ENCODE measurements at regions not wholly inside any gene's neighbourhood (a gene's known extent, or its start where the extent isn't known, plus 50 kb on each side); places are given as distances from the start of the nearest gene placed in this dataset.
"Not testable (repeated sequence)": the region's sequence is repeated elsewhere in the genome, so short reads cannot be mapped to it uniquely, and the experiment has no call there.

DNA sequence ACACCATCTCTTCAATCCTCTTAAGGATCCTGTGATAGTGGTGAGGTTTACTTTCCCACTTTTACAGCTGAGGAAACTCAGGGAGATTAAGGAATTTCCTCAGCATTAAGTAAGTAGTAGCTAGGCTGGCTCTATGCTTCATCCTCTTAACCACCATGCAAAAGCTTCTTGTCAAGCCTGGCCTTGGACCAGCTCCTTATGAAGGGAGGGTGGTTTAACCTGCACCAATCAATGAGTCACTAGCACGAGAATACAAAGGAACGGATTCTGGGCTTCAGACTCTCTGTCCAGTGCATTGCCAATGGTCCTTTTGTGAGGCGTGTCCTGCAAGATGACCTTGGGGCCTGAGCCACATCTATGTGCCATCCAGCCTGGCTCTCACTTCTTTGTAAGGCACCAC is 202.0 kb upstream of the CFAP20DC start:
- CTCF ChIA-PET: no interaction called here
- POLR2A ChIA-PET: no interaction called here

DNA sequence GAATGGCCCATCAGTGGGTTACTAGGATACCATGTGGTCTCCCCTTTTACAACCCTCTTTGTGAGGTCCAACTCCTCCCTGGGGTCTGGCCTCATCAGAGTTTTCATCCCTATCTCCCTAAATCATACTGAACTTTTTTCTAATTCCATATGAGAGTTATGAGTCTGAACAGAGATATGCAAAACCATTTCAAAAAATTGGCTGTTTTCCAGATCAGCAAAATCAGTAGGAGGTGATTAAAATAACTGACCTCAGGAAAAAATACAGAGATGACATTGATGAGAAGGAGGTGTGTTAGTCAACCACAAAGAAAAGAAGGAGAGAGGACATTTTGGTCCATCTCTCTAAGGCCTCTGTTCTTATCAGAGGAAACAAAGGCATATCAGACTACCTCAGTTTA is 200.8 kb upstream of the CFAP20DC start:
- ChIA-PET POLR2A (no interaction called here), CTCF (interaction anchor here (1.0 kb wide), 1 partner anchor 10 kb away, joined by 3 read pairs; no protein-coding TSS in a partner anchor)

DNA sequence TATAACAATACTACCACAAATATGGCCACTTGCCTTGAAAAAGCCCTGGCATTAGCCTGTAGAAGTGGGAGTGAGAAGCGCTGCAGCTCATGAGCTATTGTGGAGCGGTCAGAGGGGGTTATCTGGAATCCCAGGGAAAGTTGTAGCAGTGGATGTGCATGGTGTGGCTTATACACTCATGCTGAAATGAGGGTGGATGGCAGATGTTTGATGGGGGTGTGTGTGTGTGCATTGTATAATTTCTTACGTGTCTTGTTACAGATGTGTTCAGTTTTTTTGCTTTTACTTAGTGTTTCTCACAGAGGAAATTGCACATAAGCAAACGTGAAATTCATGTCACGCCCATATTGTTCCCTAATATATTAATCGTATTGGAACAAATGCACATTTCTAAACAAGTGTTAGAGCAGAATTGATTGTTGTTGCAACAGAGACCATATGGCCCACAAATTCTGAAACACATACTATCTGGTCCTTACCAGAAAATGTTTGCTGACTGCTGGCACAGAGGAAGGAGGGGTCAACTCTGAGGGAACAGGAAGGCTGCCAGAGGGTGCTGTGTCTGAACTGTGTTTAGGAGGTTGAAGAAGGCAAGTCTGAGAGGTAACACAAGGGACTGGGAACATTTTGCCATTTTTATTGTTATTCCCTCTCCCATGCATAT is 200.0 kb upstream of the CFAP20DC start:
- ChIA-PET CTCF (no interaction called here), POLR2A (no interaction called here)

DNA sequence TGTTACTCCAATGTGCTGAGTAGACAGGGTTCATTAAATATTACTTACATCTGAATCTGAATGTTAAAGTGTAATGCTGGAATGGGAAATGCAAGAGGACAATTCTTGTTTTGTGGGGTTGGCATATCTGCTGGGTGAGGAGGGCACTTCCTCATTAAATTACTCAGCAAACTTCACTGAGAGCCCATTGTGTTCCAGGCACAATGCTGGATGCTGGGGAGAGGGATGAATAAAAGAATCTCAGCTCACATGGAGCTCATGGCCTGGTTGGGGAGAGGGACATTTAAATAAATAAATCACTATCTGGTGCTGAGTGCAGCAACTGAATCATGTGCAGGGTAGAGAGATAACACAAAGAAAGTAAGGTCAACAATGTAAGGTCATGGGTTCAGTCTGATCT is 199.2 kb upstream of the CFAP20DC start:
- ChIA-PET POLR2A (no interaction called here), CTCF (no interaction called here)

DNA sequence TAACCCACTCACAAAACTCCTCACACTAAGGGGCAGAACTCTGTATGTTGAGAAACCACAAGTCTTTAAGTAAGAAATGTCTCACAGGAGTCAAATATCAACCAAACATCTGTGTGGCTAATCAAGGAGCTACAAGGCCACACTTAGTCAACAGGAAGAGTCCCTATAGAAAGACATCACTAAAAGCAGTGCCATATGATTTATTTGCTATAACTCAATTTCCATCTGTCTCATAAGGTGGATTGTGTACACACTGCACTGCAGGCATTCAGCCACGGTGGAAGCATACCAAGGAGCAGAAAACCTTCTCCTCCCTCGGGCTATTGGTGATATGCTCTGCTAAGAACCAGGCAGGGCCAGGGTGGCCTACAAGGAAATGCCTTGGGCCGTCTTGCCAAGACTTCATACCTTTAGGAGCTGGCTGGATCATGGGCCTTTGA is 197.6 kb upstream of the CFAP20DC start:
- ChIA-PET CTCF (no interaction called here), POLR2A (interaction anchor here (1.3 kb wide), 1 partner anchor 12 kb away, joined by 3 read pairs; no protein-coding TSS in a partner anchor)

DNA sequence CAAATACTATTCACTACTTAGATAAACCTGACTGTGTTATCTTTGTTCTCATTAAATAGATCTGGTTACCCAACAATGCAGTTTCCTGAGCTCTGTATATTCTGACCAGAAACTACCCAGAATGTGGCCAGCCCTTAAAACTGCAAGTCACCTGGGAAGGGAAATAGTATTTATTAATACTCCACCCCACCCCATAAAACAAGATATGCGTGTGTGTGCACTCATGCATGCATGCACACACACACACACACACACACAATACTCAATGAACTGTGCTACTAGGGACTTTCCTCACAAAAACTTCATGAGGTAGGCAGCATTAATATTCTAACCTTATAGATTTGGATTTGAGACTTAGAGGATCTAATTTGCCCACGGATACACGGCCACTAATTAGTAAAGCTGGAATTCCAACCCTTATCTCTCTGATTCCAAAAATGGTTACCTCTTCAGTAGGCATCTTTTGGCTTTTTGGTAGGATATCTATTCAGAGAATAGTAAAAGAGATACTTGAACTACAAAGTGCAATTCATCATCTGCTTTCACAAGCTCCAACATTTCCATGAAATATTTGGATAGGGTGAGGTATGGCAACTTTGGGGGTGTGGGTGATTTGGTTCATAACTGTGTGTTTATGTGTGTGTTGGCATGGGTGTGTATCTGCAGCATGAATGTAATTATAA is 197.0 kb upstream of the CFAP20DC start:
- ChIA-PET CTCF (no interaction called here), POLR2A (interaction anchor here (1.3 kb wide), 1 partner anchor 12 kb away, joined by 3 read pairs; no protein-coding TSS in a partner anchor)

DNA sequence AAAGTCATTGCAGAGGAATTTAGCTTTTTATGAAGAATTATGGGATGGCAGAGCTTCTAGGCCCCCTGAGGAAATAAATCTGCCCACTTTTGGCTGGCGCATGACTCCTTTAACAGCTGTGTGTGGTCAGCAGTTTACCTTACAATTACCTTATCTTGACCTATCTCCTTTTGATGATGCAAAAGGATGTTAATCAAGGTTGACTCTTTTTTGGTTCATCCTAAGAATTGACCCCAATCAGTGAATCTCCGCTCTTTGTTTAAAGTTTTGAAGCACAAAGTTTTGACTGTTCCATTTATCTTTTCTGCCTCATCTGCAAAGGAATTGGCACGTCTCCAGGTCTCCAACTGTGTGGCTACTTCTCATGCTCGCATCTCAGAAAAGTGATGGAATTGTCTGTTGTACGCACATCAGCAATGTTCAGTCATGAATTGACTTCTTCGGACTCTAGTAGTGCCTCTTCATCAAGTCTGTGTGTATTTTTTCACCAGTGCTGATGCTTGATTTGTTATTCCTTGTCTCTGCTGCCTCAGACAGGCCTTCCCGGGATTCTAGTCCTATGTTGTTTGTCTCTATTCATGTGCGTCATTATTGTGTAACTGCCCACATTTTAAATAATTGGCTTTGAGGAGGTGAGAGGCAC is 196.2 kb upstream of the CFAP20DC start:
- CTCF ChIA-PET: no interaction called here
- POLR2A ChIA-PET: interaction anchor here (1.3 kb wide), 1 partner anchor 11 kb away, joined by 3 read pairs; no protein-coding TSS in a partner anchor

DNA sequence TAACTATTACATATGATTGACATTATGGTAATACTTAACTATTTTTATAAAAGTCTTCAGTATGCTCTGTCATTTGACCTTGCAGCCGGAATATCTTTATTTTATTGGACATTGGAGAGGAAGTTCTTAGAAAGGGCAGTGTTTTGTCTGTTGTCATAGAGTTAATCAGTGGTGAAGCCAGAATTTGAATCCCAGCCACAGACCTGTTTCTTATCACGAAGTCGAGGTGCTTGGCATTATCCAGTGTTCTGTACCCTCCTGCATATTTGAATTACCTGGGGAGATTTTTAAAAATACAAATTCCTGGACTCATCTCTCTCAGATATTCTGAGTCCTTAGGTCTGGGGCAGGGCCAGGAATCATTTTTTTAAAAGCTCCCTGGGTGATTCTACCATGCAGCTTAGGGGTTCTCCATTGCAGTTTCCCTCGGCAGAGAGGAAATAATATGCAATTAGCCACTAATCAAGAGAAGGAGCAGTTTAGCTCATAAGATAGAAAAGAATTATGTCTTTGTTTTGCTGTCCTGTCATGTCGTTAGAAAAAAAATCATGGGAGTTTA is 195.6 kb upstream of the CFAP20DC start:
- ChIA-PET POLR2A (no interaction called here), CTCF (no interaction called here)

DNA sequence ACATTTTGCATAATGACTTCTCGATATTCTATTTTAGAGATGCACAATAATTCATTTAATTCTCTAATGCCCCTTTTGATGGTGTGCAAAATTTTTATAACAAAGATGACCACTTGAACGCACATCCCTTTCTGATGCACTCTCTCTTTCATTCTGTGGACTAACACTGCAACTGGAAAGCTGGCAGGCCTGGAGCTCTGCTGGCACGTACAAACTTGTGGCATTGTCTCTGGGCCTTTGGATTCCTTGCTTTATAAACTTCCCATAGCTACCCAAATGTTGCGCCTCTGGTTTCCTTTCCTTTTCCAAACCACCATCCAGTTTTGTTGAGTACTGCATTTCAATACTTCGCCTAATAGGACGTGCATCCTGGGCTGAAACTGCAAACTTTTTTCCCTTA is 194.5 kb upstream of the CFAP20DC start:
- ChIA-PET POLR2A (no interaction called here), CTCF (no interaction called here)

DNA sequence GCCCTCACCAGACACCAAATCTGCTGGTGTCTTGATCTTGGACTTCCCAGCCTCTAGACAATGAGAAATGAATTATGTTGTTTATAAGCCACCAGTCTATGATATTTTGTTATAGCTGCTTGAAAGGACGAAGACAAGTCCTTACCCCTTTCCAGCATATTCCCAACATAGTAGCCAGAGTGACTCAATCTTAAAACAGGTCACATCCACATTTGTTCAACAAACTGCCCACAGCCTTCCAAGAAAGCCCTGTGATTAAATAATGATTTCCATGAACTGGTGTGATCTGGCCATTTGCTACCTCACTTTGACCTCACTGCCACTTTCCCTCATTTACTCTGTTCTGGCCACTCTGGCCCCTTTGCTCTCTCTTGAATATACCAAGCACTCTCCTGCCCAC is 193.7 kb upstream of the CFAP20DC start:
- POLR2A ChIA-PET: interaction anchor here (0.7 kb wide), 1 partner anchor 33 kb away, joined by 3 read pairs; no protein-coding TSS in a partner anchor
- CTCF ChIA-PET: interaction anchor here (0.6 kb wide), 1 partner anchor 1430 kb away, joined by 4 read pairs; no protein-coding TSS in a partner anchor

DNA sequence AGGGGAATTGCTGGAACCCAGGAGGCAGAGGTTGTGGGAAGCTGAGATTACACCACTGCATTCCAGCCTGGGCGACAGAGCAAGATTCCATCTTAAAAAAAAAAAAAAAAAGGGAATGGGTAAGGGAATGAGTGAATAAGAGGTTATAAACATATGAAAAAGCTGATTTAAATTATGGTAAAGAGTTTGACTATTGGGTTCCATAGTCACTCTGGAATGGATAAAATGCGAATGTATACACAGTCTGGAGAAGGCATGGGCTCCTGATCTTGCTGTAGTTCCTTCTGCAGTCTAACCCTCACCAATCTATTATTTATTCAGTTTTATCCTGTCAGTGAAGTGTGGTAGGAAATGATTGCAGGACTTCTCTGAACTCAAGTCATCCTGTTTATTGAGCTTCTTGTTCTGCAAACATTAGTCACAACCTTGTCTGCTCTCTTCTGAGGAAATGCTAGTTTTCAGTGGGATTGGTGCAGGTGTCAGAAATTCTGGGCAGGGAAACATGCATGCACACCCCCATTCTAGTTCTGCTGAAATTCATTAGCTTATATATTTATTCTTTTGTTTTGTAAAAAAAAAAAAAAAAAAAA is 190.9 kb upstream of the CFAP20DC start:
- ChIA-PET POLR2A (no interaction called here), CTCF (interaction anchor here (0.6 to 1.2 kb wide), 2 partner anchors 10 to 93 kb away, joined by 3 read pairs; no protein-coding TSS in a partner anchor)

DNA sequence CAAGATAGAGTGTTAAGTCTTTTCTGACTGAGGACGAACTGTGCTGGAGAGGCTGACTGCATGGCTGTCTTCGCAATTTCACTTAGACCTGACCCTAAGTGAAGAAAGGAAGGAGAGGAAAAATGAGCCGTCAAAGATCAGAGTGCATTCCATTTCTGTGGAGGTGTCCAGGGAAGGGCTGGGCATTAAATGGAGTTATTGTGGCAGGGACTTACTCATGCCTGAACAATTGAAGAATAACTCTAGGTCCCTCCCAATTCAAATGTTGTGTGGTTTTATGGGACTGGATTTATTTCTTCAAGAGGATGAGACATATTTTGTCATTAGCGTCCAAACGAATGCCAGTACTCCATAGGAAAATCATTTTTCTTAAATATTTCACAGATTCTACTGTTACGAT is 187.3 kb upstream of the CFAP20DC start:
- ChIA-PET CTCF (no interaction called here), POLR2A (no interaction called here)

DNA sequence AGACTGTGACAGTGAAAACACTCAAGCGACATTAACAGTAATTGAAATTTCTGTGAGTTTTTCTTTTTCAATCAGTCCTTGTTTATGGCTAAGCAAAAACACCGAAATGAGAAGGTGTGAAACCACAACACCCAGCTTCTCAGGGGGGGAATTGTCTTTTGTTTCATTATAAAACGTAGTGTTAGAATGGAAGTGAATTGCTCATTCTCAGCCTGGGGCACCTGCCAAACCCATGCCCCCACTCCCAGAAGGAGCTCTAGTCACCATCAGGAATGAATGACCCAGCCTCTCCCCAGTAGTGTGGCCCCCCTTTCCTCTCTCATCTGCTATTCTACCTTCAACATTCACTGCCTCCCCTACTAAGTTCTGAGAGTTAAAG is 185.8 kb upstream of the CFAP20DC start:
- POLR2A ChIA-PET: interaction anchor here (0.7 kb wide), 1 partner anchor 11 kb away, joined by 3 read pairs; no protein-coding TSS in a partner anchor
- CTCF ChIA-PET: interaction anchor here (1.1 kb wide), 1 partner anchor 78 kb away, joined by 3 read pairs; no protein-coding TSS in a partner anchor

DNA sequence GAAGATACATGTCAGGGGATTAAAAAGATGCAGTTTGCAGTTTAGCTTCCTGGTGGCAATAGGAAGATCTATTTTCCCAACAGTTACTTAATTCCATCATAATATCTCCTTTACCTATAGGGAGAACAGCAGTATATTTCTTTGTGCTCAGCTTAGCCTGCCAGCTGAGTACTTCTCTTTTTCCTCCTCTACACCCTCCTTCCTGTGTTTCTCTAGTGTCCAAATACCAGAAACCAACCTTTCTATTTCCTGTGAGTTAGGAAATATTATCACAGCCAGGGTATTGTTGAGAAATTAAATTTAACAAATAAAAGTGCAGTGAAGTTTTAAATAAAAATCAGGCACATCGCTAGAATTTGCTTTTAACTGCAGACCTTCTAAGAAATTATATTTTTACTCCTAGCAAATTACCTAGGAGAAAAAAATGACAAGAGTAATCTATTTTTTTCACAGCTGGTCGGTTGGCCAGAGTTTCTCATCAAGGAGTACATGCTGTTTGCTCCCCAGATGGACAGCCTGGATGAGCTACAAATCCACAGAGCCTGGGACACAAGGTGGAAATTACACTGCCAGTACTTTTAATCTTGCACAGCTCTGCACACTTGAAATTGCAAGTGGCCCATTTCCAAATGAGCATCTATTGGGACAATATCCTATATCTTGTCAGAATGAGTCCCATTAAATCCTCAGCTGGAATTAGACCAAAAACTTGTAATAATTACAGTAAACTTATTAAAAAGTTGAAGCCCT is 185.2 kb upstream of the CFAP20DC start:
- ChIA-PET CTCF (interaction anchor here (1.1 kb wide), 1 partner anchor 78 kb away, joined by 3 read pairs; no protein-coding TSS in a partner anchor), POLR2A (interaction anchor here (0.7 to 1.0 kb wide), 2 partner anchors 12 to 192 kb away, joined by 3 to 4 read pairs; no protein-coding TSS in a partner anchor)

DNA sequence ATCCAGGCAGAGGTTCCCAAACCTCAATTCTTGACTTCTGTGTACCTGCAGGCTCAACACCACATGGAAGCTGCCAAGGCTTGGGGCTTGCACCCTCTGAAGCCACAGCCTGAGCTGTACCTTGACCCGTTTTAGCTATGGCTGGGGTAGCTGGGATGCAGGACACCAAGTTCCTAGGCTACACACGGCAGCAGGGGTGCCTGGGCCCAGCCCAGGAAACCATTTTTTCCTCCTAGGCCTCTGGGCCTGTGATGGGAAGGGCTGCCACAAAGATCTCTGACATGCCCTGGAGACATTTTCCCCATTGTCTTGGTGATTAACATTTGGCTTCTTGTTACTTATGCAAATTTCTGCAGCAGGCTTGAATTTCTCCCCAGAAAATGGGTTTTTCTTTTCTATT is 180.6 kb upstream of the CFAP20DC start:
- CTCF ChIA-PET, POLR2A ChIA-PET: not testable (repeated sequence)

DNA sequence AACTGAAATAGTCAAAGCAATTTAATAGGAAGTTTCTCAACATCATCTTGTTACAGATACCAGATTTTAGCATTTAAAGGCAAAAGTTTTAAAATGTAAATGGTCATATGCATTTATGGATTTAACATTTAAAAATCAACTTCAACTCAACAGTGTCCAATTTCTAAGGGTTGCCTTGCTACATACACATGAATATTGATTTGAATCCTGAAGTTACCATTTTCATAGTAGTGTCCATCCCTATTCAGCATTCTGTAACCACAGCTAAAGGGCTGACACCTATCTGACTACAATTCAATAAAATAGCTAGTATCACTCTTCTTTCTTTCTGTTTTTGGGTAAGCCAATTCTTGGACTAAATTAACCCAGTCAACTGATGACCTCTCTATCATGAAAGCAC is 164.0 kb upstream of the CFAP20DC start:
- ChIA-PET POLR2A (no interaction called here), CTCF (interaction anchor here (1.4 kb wide), 1 partner anchor 644 kb away, joined by 3 read pairs; no protein-coding TSS in a partner anchor)

DNA sequence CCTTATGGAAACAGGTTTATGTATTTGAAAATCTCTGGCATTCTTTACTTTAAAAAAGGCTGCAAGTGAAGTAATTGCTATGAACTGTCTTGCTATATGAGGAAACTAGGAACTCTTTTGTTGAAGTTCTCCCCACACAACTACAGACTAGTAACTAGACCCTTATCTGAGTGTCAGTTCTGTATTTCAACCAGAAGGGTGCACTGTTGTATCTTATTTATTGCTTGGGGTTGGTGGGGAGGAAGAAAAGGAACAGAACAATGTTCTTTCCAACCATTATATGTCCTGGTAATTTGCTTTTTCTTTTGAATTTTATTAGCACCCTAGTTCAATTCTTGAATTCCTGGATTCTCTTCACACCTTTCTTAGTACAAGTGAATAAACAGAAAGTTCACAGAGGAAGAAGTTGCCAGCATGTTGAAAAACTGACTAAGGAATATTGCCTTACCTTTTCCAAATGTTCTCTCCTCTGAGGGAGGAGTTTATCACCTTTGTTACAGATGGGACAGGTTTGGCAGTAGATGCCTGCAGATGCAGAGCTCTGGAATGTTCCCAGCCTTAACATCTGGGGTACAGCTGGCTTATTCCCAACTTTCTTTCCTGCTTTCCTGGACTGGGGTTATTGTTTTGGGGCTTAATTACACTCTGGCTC is 162.4 kb upstream of the CFAP20DC start:
- ChIA-PET POLR2A (no interaction called here), CTCF (interaction anchor here (0.9 kb wide), 1 partner anchor 646 kb away, joined by 3 read pairs; no protein-coding TSS in a partner anchor)

DNA sequence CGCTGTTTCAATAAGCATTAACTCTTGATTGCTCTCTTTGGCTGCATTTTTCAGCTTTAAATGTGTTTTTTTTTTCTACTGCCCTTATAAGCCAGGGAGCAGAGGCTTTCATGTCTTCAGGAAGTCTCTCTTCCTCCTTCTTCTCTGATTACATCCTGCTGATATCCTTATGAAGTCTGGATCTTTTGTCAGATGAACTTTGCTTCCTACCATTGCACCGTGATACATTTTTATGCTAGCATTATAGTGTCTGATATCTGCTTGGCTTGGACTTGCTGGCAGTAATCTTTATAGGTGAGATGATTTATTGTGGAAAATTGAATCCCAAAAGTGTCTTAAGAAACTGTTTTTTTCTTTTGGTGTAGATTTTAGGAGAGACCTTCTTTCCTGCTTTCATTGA is 160.4 kb upstream of the CFAP20DC start:
- ChIA-PET CTCF (no interaction called here), POLR2A (no interaction called here)

DNA sequence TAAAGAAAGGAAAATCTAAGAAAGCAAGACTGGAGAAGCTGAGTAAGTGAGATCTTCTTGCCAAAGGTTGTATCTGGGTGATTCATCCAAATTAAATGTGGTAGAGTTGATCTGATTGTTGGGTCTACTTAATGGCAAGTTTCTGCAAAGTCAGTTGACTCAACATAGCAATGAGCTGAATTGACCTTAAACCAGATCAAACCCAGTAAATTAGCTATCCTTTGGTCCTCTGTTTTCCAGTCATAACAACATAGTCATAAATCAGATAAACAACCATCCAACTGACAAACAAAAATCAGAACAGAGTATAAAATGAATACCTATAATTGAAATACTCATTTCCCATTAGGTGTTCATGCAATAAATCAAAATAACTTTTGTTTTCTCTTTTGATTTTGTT is 142.6 kb upstream of the CFAP20DC start:
- ChIA-PET CTCF (no interaction called here), POLR2A (no interaction called here)

Data from activated CD8-positive, alpha-beta memory T cell treated with anti-CD3 and anti-CD28 coated beads for 36 hours (primary cell).